ENCODE measurements at regions not wholly inside any gene's neighbourhood (a gene's known extent, or its start where the extent isn't known, plus 50 kb on each side); places are given as distances from the start of the nearest gene placed in this dataset.

DNA sequence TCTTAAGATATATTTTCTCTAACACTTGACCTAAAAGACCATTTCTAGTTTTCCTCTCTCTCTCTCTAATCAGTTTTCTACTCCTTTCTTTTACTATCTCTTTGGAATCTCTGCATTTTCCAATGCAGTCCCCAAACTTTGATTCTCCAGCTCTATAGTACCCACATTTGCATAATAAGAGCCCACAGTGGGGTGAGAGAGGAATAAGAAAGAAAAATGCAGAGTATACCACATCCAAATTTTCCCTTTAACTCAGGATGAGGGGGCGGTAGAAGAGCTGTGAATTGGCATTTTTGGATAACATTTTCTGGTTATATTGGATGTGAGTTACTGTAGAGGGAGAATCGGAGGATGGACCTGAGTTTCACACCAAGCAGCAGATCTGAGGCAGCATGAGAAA, 74.4 kb upstream of the SOD3 start:
- no peak for DNase-seq

DNA sequence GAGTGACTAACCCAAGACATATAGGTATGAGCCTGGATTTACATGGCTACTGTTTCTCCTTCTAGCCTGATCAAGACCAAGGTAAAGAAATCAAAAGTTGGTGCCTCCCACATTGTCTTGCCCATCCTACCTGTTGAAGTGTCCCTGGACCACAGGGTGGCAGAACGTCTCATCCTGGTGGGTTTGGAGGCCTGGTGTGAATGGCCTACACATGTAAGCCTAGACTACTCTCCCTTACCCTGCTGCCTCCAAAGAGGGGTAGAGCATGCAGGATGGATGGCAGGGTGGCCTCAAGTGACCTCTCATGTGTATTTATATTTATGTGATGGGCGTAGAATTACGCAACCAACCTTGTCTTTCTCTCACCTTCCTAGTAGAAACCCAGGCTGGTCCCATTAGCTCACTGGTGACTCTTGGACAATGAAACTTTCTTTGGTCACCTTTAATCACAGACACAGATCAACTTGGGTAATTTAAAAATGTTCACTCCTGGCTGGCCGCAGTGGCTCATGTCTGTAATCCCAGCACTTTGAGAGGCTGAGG, 73.3 kb upstream of the SOD3 start:
- no peak for DNase-seq

DNA sequence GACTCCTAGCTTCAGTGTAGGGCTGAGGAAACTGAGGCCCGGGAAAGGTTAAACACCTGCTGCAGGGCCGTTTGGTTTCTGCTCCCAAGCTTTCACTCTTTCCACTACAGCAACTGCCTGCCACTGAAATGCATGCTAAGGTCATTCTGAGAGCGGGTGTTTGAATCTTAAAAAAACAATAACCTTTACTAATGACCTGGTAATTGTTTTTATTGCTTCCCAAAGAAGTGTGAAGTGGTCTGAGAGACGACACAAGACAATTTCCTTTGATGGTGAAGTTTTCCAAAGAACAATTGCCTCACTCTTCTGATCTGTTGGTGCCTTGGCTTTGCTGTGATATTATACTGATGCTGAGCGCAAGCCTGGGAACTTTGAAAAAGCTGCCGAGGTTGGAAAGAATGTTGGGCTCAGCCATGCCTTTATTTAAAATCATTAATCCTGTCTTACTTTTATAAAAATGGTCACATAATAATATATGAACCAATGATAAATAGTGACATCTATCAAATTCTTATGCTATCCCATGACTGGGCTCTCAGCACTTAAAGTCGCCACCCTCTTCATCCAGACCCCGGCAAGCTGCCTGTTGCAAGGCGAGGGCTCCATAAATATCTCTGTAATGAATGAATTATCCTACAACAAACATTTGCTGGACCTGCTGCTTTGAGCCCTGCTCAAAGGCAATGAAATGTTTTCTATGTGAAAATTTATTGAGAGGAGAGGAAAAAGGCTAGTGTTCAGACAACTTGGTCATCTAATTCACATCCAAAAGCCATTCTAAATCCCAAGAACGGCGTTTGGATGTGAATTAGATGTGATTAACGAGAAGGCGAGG, 67.8 kb upstream of the SOD3 start:
- no peak for DNase-seq

DNA sequence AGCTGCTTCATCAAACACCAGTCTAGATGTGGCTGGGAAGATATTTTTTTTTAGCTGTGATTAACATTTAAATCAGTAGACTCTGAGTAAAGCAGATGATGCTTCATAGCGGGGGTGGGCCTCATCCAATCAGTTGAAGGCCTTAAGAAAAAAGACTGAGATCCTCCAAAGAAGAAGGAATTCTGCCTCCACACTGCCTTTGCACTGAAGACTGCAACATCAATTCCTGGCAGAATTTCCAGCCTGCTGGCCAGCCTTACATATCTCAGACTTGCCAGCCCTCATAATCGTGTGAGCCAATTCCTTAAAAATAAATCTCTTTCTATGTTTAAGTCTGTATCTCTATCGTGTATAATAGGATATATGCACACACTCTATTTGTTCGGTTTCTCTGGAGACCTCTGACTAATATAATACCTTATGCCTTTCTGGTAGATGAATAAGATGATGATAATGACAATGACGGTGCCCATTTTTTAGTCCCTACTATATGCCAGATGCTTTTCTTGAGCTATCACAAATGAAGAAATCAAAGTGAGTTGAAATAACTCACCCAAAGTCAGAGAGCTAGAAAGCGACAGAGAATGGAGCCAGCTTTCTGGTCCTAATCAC, 66.1 kb upstream of the SOD3 start:
- no peak for DNase-seq

DNA sequence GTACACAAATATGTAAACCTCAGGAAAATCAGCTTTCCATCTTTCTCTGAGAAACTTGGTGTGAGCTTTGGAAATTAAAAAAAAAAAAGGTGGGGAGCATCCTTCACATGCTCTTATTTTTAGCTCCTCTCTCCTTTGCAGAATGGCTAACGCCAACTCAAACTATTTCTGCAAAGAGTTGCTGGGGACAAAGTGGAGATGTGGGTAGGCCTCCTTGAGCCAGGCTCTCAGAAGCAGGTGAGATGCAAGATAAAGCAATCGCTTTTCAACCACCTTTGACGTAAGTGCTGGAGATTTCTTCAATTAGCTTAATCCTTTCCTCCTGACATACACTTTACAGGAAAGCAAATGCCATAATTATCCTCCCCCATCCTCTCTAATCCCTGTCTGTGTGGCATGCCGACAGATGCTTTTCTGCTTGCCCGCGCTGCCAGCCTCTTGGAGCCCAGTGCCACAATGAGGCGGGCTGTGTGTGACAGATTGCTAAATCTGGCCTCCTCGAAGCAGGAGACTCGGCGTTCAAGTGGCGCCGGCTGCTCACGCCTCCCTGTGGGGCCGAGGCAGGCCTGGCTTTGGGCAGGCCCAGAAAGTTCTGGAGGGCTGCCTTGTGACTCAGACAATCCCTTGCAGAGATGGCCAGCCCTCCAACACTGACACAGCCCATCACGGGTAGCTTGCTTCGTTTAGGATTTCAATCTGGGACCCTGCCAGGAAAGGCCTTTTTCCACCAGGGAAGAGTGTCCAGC, 64.9 kb upstream of the SOD3 start:
- no peak for DNase-seq

DNA sequence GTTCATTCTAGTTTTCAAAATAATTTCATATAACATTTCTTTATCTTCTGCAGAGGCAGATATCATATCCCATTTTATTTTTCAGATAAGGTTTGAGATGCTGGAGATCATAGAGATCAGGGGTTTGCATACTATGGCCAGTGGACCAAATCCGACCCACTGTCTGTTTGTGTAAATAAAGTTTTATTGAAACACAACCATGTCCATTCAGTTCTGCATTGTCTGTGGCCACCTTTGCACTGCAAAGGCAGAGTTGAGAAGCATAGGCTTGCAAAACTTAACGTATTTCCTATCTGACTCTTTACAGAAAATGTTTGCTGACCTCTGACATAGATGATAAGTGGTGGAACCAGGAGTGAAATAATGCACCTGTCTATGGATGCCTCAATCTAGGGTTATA, 63.9 kb upstream of the SOD3 start:
- no peak for DNase-seq

DNA sequence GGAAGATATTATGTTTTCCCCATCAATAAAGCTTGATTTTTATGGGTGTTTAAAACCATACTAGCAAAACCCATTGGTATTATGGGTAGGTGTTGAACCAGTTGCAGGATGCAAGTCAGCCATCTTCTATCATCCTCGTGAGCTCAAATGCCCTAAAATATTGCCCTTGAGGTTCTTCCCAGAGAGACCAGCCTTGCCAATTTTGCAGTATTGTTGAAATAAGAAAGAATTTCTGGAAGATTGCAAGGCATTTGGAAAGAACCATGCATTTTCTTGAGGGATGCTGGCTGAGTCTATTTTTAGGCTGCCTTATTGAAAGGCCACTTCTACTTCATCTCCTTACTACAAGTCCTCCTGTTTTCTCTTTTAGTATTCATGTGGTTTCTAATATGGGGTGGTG, 60.9 kb upstream of the SOD3 start:
- DNase-seq, result no peak

DNA sequence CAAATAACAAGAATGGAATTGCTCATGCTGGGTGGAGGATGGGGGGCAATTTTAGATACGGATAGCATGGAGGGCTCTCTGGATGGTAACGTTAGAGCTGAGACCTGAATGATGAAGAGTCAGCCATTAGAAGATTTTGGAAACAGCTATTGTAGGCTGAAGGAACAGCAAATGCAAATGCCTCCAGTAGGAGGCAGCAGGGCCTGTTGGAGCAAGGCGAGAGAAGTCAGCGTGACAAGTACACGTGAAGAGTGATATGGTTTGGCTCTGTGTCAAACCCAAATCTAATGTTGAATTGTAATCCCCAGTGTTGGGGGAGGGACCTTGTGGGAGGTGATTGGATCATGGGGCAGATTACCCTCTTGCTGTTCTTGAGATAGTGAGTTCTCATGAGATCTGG, 59.3 kb upstream of the SOD3 start:
- DNase-seq, result no peak

DNA sequence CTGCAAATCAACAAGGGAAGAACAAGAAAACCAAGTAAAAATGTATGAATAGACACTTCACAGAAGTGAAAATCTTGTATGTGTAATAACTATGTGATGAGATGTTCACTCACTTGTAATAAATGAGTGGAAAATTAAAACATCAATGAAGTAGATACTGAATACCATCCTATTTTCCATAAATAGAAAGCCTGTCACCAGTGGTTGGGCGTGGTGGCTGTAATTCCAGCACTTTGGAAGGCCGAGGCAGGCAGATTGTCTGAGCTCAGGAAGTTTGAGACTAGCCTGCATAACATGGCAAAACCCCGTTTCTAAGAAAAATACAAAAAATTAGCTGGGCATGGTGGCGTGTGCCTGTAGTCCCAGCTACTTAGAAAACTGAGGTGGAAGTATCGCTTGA, 53.5 kb upstream of the SOD3 start:
- no peak for DNase-seq

DNA sequence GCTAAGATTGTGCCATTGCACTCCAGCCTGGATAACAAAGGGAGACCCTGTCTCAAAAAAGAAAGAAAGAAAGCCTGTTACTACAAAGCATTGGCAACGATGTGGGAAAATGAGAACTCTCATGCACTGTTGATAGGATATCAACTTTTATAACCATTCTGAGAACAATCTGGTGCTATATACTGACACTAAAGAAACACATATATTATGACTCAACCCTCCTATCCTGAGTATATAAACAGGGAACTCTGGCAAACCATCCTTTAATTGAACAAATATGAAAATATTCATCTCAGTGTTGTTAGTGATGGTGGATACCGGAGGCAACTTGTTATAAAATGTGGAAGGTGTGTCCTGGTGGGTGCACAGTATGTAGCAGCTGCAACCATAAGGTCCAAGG, 53.0 kb upstream of the SOD3 start:
- DNase-seq, result no peak

DNA sequence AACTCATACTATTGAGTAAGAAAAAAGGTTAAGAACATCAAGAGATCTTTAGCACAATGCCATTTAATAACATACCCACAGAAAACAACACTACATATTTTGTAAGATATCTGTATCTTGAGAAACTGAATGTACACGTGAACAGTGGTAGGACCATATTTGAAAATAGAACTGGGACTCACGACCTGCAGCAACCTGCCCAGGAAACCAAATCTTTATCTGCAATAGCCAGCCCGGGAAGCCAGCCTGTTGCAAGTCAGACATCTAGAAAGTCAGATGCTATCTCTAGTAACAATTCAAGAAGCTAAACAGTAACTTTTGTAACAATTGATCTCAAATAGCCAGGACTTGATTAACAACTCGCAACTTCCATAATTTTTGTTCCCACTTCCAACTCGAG, 52.6 kb upstream of the SOD3 start:
- no peak for DNase-seq

DNA sequence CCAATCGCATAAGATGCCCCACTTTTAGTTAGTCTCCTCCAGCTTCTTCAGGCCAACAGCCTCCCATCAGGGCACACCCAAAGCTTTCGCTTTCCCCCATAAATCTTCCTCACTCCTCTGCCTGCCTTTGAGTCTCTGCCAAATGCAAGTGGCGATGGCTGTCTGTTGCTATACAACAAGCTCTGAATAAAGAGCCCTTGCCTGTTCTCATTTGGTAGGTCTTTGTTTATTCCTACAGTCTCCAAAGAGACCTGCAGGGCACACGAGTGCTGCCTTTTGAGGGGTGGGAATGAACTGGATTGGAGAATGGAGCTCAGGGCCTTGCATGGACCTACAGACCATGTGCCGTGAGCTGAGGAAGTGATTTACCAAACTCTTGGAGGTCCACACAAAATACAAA, 52.2 kb upstream of the SOD3 start:
- DNase-seq, result no peak

DNA sequence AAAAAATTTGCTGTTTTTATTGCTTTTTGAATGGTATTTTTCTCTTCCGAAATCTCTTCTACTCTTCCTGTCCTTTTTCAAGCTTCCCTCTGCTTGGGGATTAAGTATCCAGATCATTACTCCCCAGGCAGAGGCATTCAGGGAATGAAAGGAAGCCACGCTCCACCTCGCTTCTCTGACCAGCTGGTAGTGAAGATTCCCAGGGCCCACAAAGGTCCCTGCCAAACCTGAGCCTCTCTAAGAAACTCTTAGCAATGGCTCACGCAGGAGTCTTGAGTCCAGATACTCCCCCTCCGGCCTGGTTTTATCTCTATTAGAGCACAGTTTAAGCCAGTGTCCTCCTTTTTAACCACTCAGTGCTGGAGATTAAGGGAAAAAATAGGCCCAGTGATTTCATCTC, 51.4 kb upstream of the SOD3 start:
- DNase-seq, result no peak

DNA sequence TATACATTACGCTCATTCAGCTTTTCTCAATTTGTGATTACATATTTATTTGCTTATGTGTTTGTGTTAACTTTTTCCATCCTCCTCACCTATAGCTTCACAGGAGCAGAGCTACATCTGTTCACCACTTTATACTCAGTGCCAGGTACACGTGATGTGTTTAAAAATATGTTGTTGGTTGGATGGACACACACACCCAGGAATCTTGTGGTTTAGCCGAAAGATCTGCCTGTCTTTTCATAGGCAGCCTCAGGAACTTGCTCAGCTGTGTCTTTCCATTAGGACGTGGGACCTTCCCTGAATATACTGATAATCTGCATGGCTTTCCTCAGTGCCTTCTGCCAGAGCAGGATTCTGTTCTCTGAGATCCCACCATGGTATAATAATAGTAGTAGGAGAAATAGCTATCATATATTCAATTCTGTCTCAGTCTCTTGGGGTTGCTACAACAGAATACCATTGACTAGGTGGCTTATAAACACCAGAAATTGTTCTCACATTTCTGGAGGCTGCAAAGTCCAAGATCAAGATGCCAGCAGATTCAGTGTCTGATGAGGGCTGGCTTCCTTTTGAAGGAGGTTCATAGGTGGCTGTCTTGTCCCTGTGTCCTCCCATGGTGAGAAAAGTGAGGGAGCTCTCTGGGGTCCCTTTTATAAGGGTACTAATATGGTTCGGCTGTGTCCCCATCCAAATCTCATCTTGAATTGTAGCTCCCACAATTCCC, 50.0 kb upstream of the SOD3 start:
- no peak for DNase-seq
